Right cardiac atrium (tissue), 5 donors: ENCODE measurements at regions not wholly inside any gene's neighbourhood (a gene's known extent, or its start where the extent isn't known, plus 50 kb on each side); places are given as distances from the start of the nearest gene placed in this dataset.

Experiments used
- ATAC-seq, 2 donors: fragments of 200-7000 bp; cut with Tn5 transposase; one replicate each; pipeline versions ENCODE4 v1.8.0 to v1.9.1; 2020; ENCODE audit warnings: moderate library complexity in 2 of 2, mild to moderate bottlenecking in 1 of 2
- DNase-seq, 3 donors: peaks; one replicate each; pipeline ENCODE4 v3.0.0-alpha.2; 2020
- H3K27ac ChIP-seq: one replicate; pipeline ENCODE4 v1.5.1; 2013; ENCODE audit warnings: mild to moderate bottlenecking, low read length, control low read depth, moderate library complexity
- H3K27me3 ChIP-seq: one replicate; pipeline ENCODE4 v1.6.1; 2013; ENCODE audit not compliant: control insufficient read depth, insufficient read depth
- H3K4me1 ChIP-seq: one replicate; pipeline ENCODE4 v1.6.1; 2013; ENCODE audit warnings: low read length; ENCODE audit not compliant: control insufficient read depth, insufficient read depth
- H3K4me3 ChIP-seq: one replicate; pipeline ENCODE4 v1.5.1; 2013; ENCODE audit warnings: low read length, control low read depth
- H3K9me3 ChIP-seq: one replicate; pipeline ENCODE4 v1.6.1; 2013; ENCODE audit warnings: low read length; ENCODE audit not compliant: control insufficient read depth
- WGBS: extraction: QIAGEN DNeasy Blood & Tissue Kit; methylation state at CpG from one replicate; pipeline ENCODE4 v1.1.7; 2013; 5-methylcytosine and 5-hydroxymethylcytosine counted together
- intact Hi-C, 4 donors: fragments of 100-400 bp; cut with DNase I; formaldehyde crosslinking; loops; one replicate each; pipeline versions ENCODE4 v1.11.0 to v1.14.0; 2022 to 2023
- donor health status: healthy with polysubstance abuse.
- donor health status: DM: no; HTN: yes; CAD: no.
- donor health status: DM: no; HTN: no; CAD: no.
- donor health status: DM: no; HTN: yes; CAD: no; lungs with severe emphysema.
- donor health status: DM: yes; HTN: yes; CAD: no.

GRCh38 chr9:106745457-106745856, 117.5 kb upstream of the ZNF462 start:
- 85% methylated on average over 1 of the region's 1 CpG for WGBS
- Histone ChIP-seq H3K27ac (no peak overlapping the region), H3K27me3 (no peaks in the 10 kb centered on the region), H3K9me3 (no peaks in the 10 kb centered on the region), H3K4me3 (no peak overlapping the region), H3K4me1 (no peaks in the 10 kb centered on the region)
- no peak for DNase-seq
- intact Hi-C loops: no loop called here
- ATAC-seq: no peak

GRCh38 chr9:106745876-106746275, 117.1 kb upstream of the ZNF462 start:
- Histone ChIP-seq H3K27ac (no peak overlapping the region), H3K4me3 (no peak overlapping the region), H3K9me3 (no peaks in the 10 kb centered on the region), H3K27me3 (no peaks in the 10 kb centered on the region), H3K4me1 (no peaks in the 10 kb centered on the region)
- DNase-seq (no peak), ATAC-seq (no peak)
- intact Hi-C loops: no loop called here

- no peak for DNase-seq
- no peaks in the 10 kb centered on the region for H3K4me1 ChIP-seq
- no peak overlapping the region for H3K27ac ChIP-seq
- WGBS: 86% methylated on average over 5 of the region's 5 CpGs
- no peak for ATAC-seq
- no peaks in the 10 kb centered on the region for H3K9me3 ChIP-seq
- no peak overlapping the region for H3K4me3 ChIP-seq
- intact Hi-C loops: no loop called here
- no peaks in the 10 kb centered on the region for H3K27me3 ChIP-seq
These were observed 111.3 kb upstream of the ZNF462 start for GRCh38 chr9:106751681-106752080.

GRCh38 chr9:106752581-106752980, 110.4 kb upstream of the ZNF462 start:
- intact Hi-C loops: no loop called here
- H3K4me1 ChIP-seq: no peaks in the 10 kb centered on the region
- no peaks in the 10 kb centered on the region for H3K27me3 ChIP-seq
- WGBS: 57% methylated on average over 3 of the region's 3 CpGs
- no peak for DNase-seq
- H3K27ac ChIP-seq: no peak overlapping the region
- H3K9me3 ChIP-seq: no peaks in the 10 kb centered on the region
- ATAC-seq: peak in 1 of 2 donors; percentile 67
- H3K4me3 ChIP-seq: no peak overlapping the region

GRCh38 chr9:106753155-106753671, 109.8 kb upstream of the ZNF462 start:
- H3K27me3 ChIP-seq: no peaks in the 10 kb centered on the region
- no peak for ATAC-seq
- H3K4me3 ChIP-seq: no peak overlapping the region
- H3K9me3 ChIP-seq: no peaks in the 10 kb centered on the region
- H3K4me1 ChIP-seq: no peaks in the 10 kb centered on the region
- intact Hi-C loops: no loop called here
- no peak overlapping the region for H3K27ac ChIP-seq
- DNase-seq: no peak
- 46% methylated on average over 4 of the region's 4 CpGs for WGBS

GRCh38 chr9:106755736-106756135, 107.2 kb upstream of the ZNF462 start:
- DNase-seq: no peak
- no peak overlapping the region for H3K4me3 ChIP-seq
- 64% methylated on average over 7 of the region's 7 CpGs for WGBS
- ATAC-seq: peak; percentile 45 to 57
- no peaks in the 10 kb centered on the region for H3K4me1 ChIP-seq
- no peaks in the 10 kb centered on the region for H3K27me3 ChIP-seq
- intact Hi-C loops: no loop called here
- H3K9me3 ChIP-seq: no peaks in the 10 kb centered on the region
- no peak overlapping the region for H3K27ac ChIP-seq

- H3K27ac ChIP-seq: no peak overlapping the region
- WGBS: 60% methylated on average over 2 of the region's 2 CpGs
- H3K9me3 ChIP-seq: no peaks in the 10 kb centered on the region
- intact Hi-C loops: no loop called here
- H3K4me1 ChIP-seq: no peaks in the 10 kb centered on the region
- H3K27me3 ChIP-seq: no peaks in the 10 kb centered on the region
- H3K4me3 ChIP-seq: no peak overlapping the region
- ATAC-seq: no peak
- DNase-seq: no peak
These were observed 105.5 kb upstream of the ZNF462 start for GRCh38 chr9:106757514-106757913.

GRCh38 chr9:106758911-106759310, 104.1 kb upstream of the ZNF462 start:
- Histone ChIP-seq H3K4me3 (no peak overlapping the region), H3K27me3 (no peaks in the 10 kb centered on the region), H3K4me1 (no peaks in the 10 kb centered on the region), H3K9me3 (no peaks in the 10 kb centered on the region), H3K27ac (no peak overlapping the region)
- WGBS: 50% methylated on average over 1 of the region's 1 CpG
- DNase-seq: no peak
- no peak for ATAC-seq
- intact Hi-C loops: no loop called here

GRCh38 chr9:106761493-106761892, 101.5 kb upstream of the ZNF462 start:
- H3K4me3 ChIP-seq: no peak overlapping the region
- no peaks in the 10 kb centered on the region for H3K9me3 ChIP-seq
- H3K27ac ChIP-seq: no peak overlapping the region
- DNase-seq (no peak), ATAC-seq (no peak)
- intact Hi-C loops: no loop called here
- no peaks in the 10 kb centered on the region for H3K4me1 ChIP-seq
- 58% methylated on average over 2 of the region's 2 CpGs for WGBS
- H3K27me3 ChIP-seq: no peaks in the 10 kb centered on the region

GRCh38 chr9:106766616-106767015, 96.3 kb upstream of the ZNF462 start:
- no peak for ATAC-seq
- no peak overlapping the region for H3K4me3 ChIP-seq
- no peaks in the 10 kb centered on the region for H3K4me1 ChIP-seq
- intact Hi-C loops: no loop called here
- H3K27me3 ChIP-seq: no peaks in the 10 kb centered on the region
- DNase-seq: no peak
- no peaks in the 10 kb centered on the region for H3K9me3 ChIP-seq
- no peak overlapping the region for H3K27ac ChIP-seq

- Histone ChIP-seq H3K9me3 (no peaks in the 10 kb centered on the region), H3K4me3 (no peak overlapping the region), H3K4me1 (no peaks in the 10 kb centered on the region), H3K27ac (no peak overlapping the region), H3K27me3 (no peaks in the 10 kb centered on the region)
- intact Hi-C loops: no loop called here
- 67% methylated on average over 7 of the region's 7 CpGs for WGBS
- ATAC-seq (no peak), DNase-seq (no peak)
These were observed 93.6 kb upstream of the ZNF462 start for GRCh38 chr9:106769331-106769730.

- Histone ChIP-seq H3K27me3 (no peaks in the 10 kb centered on the region), H3K9me3 (no peaks in the 10 kb centered on the region), H3K4me1 (no peaks in the 10 kb centered on the region), H3K27ac (no peak overlapping the region), H3K4me3 (no peak overlapping the region)
- DNase-seq (peak; percentile 16 to 61 (median 55)), ATAC-seq (peak in 1 of 2 donors; percentile 42)
- WGBS: 57% methylated on average over 4 of the region's 4 CpGs
- intact Hi-C loops: no loop called here
These were observed 91.4 kb upstream of the ZNF462 start for GRCh38 chr9:106771608-106772007.
